Fibroblast of skin of left quadriceps (primary cell): ENCODE measurements at regions not wholly inside any gene's neighbourhood (a gene's known extent, or its start where the extent isn't known, plus 50 kb on each side); places are given as distances from the start of the nearest gene placed in this dataset.
A peak's percentile ranks its signal among the peaks of the same experiment; 100 is the strongest.
"Not testable (repeated sequence)": the region's sequence is repeated elsewhere in the genome, so short reads cannot be mapped to it uniquely, and the experiment has no call there.

Experiments used
- DNase-seq, 2 experiments: peaks; one replicate each; pipeline ENCODE4 v3.0.0-alpha.2; 2013; ENCODE audit warnings: low read depth in 2 of 2

GRCh38 chr4:169894767-169895166, 131.4 kb downstream of the MFAP3L start:
- DNase-seq, result not testable (repeated sequence)

GRCh38 chr4:169885893-169886292, 128.1 kb upstream of the HPF1 start:
- DNase-seq, result no peak

- no peak for DNase-seq
Observed at GRCh38 chr4:169881769-169882168, 124.0 kb upstream of the HPF1 start.

GRCh38 chr4:169870507-169870906, 112.8 kb upstream of the HPF1 start:
- no peak for DNase-seq

GRCh38 chr4:169869490-169869889, 111.7 kb upstream of the HPF1 start:
- no peak for DNase-seq

GRCh38 chr4:169861593-169861992, 103.8 kb upstream of the HPF1 start:
- no peak for DNase-seq

GRCh38 chr4:169859366-169860216, 101.8 kb upstream of the HPF1 start:
- no peak for DNase-seq

GRCh38 chr4:169854090-169854489, 96.3 kb upstream of the HPF1 start:
- no peak for DNase-seq

- DNase-seq, result no peak
Observed at GRCh38 chr4:169852481-169852880, 94.7 kb upstream of the HPF1 start.

GRCh38 chr4:169851750-169852149, 94.0 kb upstream of the HPF1 start:
- DNase-seq, result no peak

- no peak for DNase-seq
Observed at GRCh38 chr4:169849456-169849855, 91.7 kb upstream of the HPF1 start.

GRCh38 chr4:169848018-169848417, 90.3 kb upstream of the HPF1 start:
- DNase-seq, result no peak

- DNase-seq, result no peak
Observed at GRCh38 chr4:169847171-169847570, 89.4 kb upstream of the HPF1 start.

GRCh38 chr4:169846396-169846795, 88.7 kb upstream of the HPF1 start:
- DNase-seq, result no peak

- DNase-seq, result no peak
Observed at GRCh38 chr4:169841776-169842175, 84.0 kb upstream of the HPF1 start.

GRCh38 chr4:169840554-169840953, 82.8 kb upstream of the HPF1 start:
- no peak for DNase-seq

- DNase-seq, result not testable (repeated sequence)
Observed at GRCh38 chr4:169828329-169828728, 70.6 kb upstream of the HPF1 start.

- no peak for DNase-seq
Observed at GRCh38 chr4:169826634-169827187, 69.0 kb upstream of the HPF1 start.

GRCh38 chr4:169823685-169824084, 65.9 kb upstream of the HPF1 start:
- DNase-seq, result peak; percentile 30 to 31

GRCh38 chr4:169821402-169821801, 63.7 kb upstream of the HPF1 start:
- no peak for DNase-seq

- DNase-seq, result no peak
Observed at GRCh38 chr4:169818063-169818679, 60.4 kb upstream of the HPF1 start.

- DNase-seq, result no peak
Observed at GRCh38 chr4:169815606-169816005, 57.9 kb upstream of the HPF1 start.

GRCh38 chr4:169811476-169811875, 53.7 kb upstream of the HPF1 start:
- no peak for DNase-seq
